B cell (primary cell): ENCODE measurements at regions not wholly inside any gene's neighbourhood (a gene's known extent, or its start where the extent isn't known, plus 50 kb on each side); places are given as distances from the start of the nearest gene placed in this dataset.

Experiments used
- ATAC-seq: fragments of 200-7000 bp; cut with Tn5 transposase; one replicate; pipeline ENCODE4 v1.10.0; 2021; ENCODE audit warnings: low read depth, mild to moderate bottlenecking, moderate number of reproducible peaks, moderate library complexity
- CTCF ChIA-PET: fragments of 350-600 bp; sonication (Branson Sonifier 250); formaldehyde crosslinking; loops from one replicate; lab custom pipeline; 2021; ENCODE audit warnings: antibody characterized with exemption, inconsistent platforms; lab: Charles Lee
- POLR2A ChIA-PET: fragments of 350-600 bp; sonication (Branson Sonifier 250); formaldehyde crosslinking; loops from one replicate; lab custom pipeline; 2021; ENCODE audit warnings: antibody characterized with exemption; lab: Charles Lee
- DNase-seq: peaks from one replicate; pipeline ENCODE4 v3.0.0; 2013
- H2AFZ ChIP-seq: 2 replicates; pipeline ENCODE4 v1.6.1; 2012; ENCODE audit warnings: mild to moderate bottlenecking, low read depth, low read length; ENCODE audit not compliant: insufficient read depth, poor library complexity, severe bottlenecking
- H3K27ac ChIP-seq, 2 donors: 1 replicate in 1 of 2; 2 replicates in 1 of 2; pipeline ENCODE4 v1.5.1; 2012 to 2013; ENCODE audit warnings: low read length in 2 of 2, mild to moderate bottlenecking in 2 of 2, moderate library complexity in 1 of 2
- H3K27me3 ChIP-seq, 4 experiments: fragments of 200-600 bp in 1 of 4; sonication (generic) in 1 of 4; replicated peaks in 1 of 4; 1 replicate in 2 of 4; 2 replicates in 2 of 4; pipeline versions ENCODE4 v1.6.1 to v1.7.0; 2013 to 2016; ENCODE audit warnings: low read length in 3 of 4, mild to moderate bottlenecking in 2 of 4, mixed read lengths in 1 of 4, moderate library complexity in 1 of 4; ENCODE audit not compliant: insufficient read depth in 4 of 4, control insufficient read depth in 3 of 4; ENCODE audit errors: control extremely low read depth in 1 of 4
- H3K36me3 ChIP-seq, 2 experiments: replicated peaks in 1 of 2; 1 replicate in 1 of 2; 2 replicates in 1 of 2; pipeline versions ENCODE4 v1.6.1 to v1.7.1; 2013; ENCODE audit warnings: low read length in 1 of 2; ENCODE audit not compliant: insufficient read depth in 2 of 2, control insufficient read depth in 1 of 2; ENCODE audit errors: control extremely low read depth in 1 of 2, extremely low read depth in 1 of 2
- H3K4me1 ChIP-seq, 2 donors: fragments of 200-600 bp in 1 of 2; sonication (generic) in 1 of 2; 1 replicate in 1 of 2; 2 replicates in 1 of 2; pipeline versions ENCODE4 v1.5.1 to v1.6.1; 2013 to 2017; ENCODE audit warnings: low read length in 2 of 2; ENCODE audit not compliant: control insufficient read depth in 2 of 2, insufficient read depth in 2 of 2
- H3K4me2 ChIP-seq: replicated peaks from 2 replicates; pipeline ENCODE3; 2012; ENCODE audit warnings: mild to moderate bottlenecking, low read depth, low read length; ENCODE audit not compliant: poor library complexity, severe bottlenecking
- H3K4me3 ChIP-seq, 5 experiments: fragments of 200-600 bp in 1 of 5; sonication (generic) in 1 of 5; 1 replicate in 3 of 5; 2 replicates in 2 of 5; pipeline versions ENCODE4 v1.5.1 to v1.7.0; 2011 to 2016; ENCODE audit warnings: low read length in 4 of 5, mild to moderate bottlenecking in 4 of 5, low read depth in 2 of 5, control low read depth in 1 of 5, moderate library complexity in 1 of 5; ENCODE audit not compliant: insufficient read depth in 1 of 5; ENCODE audit errors: control extremely low read depth in 1 of 5, extremely low read depth in 1 of 5
- H3K79me2 ChIP-seq: fragments of 200-600 bp; sonication (generic); one replicate; pipeline ENCODE4 v1.6.0; 2016; ENCODE audit warnings: low read length; ENCODE audit not compliant: control insufficient read depth, insufficient read depth
- H3K9ac ChIP-seq: fragments of 200-600 bp; sonication (generic); 2 replicates; pipeline ENCODE4 v1.6.1; 2017; ENCODE audit warnings: mild to moderate bottlenecking, low read length, moderate library complexity
- H3K9me3 ChIP-seq, 3 donors: one replicate each; pipeline versions ENCODE4 v1.6.1 to v1.7.1; 2013; ENCODE audit warnings: low read length in 2 of 3; ENCODE audit not compliant: control insufficient read depth in 2 of 3, insufficient read depth in 1 of 3; ENCODE audit errors: control extremely low read depth in 1 of 3
- H4K20me1 ChIP-seq: 2 replicates; pipeline ENCODE4 v1.6.0; 2012; ENCODE audit warnings: mild to moderate bottlenecking, low read length; ENCODE audit not compliant: insufficient read depth, control insufficient read depth, poor library complexity, severe bottlenecking
- H3K27ac Mint-ChIP-seq: one replicate; pipeline ENCODE4 v1.8.0; 2021; ENCODE audit warnings: mixed read lengths
- H3K27me3 Mint-ChIP-seq: one replicate; pipeline ENCODE4 v1.8.0; 2021; ENCODE audit warnings: mixed read lengths
- H3K4me1 Mint-ChIP-seq: one replicate; pipeline ENCODE4 v1.8.0; 2021; ENCODE audit warnings: mixed read lengths
- H3K4me3 Mint-ChIP-seq: one replicate; pipeline ENCODE4 v1.8.0; 2021; ENCODE audit warnings: mixed read lengths
- H3K9me3 Mint-ChIP-seq: one replicate; pipeline ENCODE4 v1.8.0; 2022; ENCODE audit warnings: mixed read lengths; ENCODE audit not compliant: insufficient read depth
- EZH2 ChIP-seq: IDR thresholded peaks from 2 replicates; pipeline ENCODE4 v1.6.1; 2012; ENCODE audit warnings: borderline replicate concordance, low read depth, mild to moderate bottlenecking, moderate library complexity, low read length; ENCODE audit not compliant: insufficient read depth, poor library complexity, severe bottlenecking
- WGBS: methylation state at CpG from one replicate; pipeline ENCODE4 v1.1.5; 2013; ENCODE audit warnings: missing lambda C conversion rate; ENCODE audit not compliant: insufficient coverage; 5-methylcytosine and 5-hydroxymethylcytosine counted together
- intact Hi-C: fragments of 100-400 bp; cut with micrococcal nuclease; formaldehyde crosslinking; loops from one replicate; pipeline ENCODE4 v1.10.0; 2022
- TF ChIP-seq, protein P1 (sequence below): fragments of 200-600 bp; IDR thresholded peaks from one replicate; pipeline ENCODE4 v1.8.0; 2022; ENCODE audit warnings: antibody characterized with exemption, mild to moderate bottlenecking

DNA sequence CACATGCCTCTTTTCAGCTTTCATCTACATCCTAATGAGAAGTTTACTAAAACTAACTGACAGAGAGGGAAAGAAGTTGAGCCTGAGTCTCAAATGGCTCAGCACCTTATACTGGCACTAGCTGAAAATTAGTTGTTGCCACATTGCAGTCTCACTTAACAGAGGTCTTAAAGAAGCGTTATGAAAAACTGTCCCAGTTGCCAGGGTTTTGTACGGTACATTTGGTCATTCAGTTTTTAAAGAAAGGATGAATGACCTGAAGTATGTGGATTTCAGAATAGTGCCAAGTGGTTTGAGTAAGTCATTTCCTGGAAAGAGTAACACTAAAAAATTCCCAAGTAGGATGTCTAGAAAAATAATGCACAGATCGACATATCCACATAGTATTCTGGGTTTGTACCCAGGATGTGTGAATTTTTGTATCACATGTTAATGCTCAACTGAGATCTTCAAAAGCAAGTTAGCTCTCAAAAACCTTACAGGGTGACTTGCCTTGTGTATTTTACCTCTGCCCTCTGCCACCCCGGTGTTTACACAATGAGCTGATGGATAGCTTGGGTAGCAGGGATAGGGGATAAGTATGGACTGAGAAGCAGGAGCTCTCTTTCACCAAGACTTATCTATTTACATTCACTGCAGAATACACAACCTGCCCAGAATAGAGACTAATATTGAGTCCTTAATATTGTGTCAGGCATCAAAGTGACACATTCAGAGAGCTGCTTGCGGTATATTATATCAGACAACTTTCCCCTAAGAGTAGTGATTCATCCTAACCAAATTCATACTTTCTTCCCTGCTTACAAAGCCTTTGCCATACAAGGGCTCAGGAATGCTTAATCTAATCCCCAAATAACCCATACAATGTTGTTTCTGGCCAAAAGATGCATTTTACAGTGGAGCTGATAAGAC is 1075.7 kb upstream of the PABPC4L start:
- Mint-ChIP-seq H3K9me3 (peaks cover 4% of the 10 kb centered on the region), H3K4me3 (no peak overlapping the region), H3K4me1 (no peaks in the 10 kb centered on the region), H3K27ac (no peak overlapping the region), H3K27me3 (no peaks in the 10 kb centered on the region)
- intact Hi-C loops = no loop called here
- 100% methylated on average over 2 of the region's 5 CpGs for WGBS
- H3K27me3 ChIP-seq = no peaks in the 10 kb centered on the region
- H3K4me1 ChIP-seq = no peaks in the 10 kb centered on the region
- no peaks in the 10 kb centered on the region for H3K9me3 ChIP-seq
- DNase-seq (no peak), ATAC-seq (no peak)
- no peaks in the 10 kb centered on the region for H4K20me1 ChIP-seq
- TF ChIP-seq EZH2 = no peak
- TF ChIP-seq, protein P1, sequence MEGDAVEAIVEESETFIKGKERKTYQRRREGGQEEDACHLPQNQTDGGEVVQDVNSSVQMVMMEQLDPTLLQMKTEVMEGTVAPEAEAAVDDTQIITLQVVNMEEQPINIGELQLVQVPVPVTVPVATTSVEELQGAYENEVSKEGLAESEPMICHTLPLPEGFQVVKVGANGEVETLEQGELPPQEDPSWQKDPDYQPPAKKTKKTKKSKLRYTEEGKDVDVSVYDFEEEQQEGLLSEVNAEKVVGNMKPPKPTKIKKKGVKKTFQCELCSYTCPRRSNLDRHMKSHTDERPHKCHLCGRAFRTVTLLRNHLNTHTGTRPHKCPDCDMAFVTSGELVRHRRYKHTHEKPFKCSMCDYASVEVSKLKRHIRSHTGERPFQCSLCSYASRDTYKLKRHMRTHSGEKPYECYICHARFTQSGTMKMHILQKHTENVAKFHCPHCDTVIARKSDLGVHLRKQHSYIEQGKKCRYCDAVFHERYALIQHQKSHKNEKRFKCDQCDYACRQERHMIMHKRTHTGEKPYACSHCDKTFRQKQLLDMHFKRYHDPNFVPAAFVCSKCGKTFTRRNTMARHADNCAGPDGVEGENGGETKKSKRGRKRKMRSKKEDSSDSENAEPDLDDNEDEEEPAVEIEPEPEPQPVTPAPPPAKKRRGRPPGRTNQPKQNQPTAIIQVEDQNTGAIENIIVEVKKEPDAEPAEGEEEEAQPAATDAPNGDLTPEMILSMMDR = no peak
- ChIA-PET POLR2A (no interaction called here), CTCF (no interaction called here)
- no peaks in the 10 kb centered on the region for H3K79me2 ChIP-seq
- no peak overlapping the region for H3K27ac ChIP-seq
- no peak overlapping the region for H3K9ac ChIP-seq
- H2AFZ ChIP-seq = no peak overlapping the region
- no peak overlapping the region for H3K4me2 ChIP-seq
- H3K4me3 ChIP-seq = no peak overlapping the region
- no peaks in the 10 kb centered on the region for H3K36me3 ChIP-seq

DNA sequence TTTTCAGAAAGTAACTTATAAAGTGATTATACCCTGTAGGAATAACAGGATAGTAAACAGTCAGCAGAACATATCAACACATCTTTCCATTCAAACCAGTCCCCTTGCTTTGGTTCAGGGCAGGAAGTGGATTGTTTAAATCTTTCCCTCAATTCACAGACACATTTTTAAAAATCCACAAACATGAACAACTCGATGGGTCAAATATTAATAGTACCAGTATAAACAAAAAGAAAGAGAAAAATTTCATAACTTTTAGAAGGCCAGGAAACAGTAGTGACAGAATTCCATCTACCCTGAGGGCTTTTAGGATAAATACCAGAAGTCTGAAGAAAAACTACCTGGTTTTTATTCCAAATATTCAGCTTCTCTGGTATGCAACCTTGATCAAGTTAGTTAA is 1072.8 kb upstream of the PABPC4L start:
- intact Hi-C loops = no loop called here
- ChIA-PET CTCF (no interaction called here), POLR2A (no interaction called here)
- no CpG with 5 or more reads among the region's 1 CpG for WGBS
- H3K27me3 ChIP-seq = no peaks in the 10 kb centered on the region
- no peak overlapping the region for H3K27ac Mint-ChIP-seq
- no peaks in the 10 kb centered on the region for H3K4me1 Mint-ChIP-seq
- H3K36me3 ChIP-seq = no peaks in the 10 kb centered on the region
- peaks cover 4% of the 10 kb centered on the region for H3K9me3 Mint-ChIP-seq
- TF ChIP-seq, protein P1 = no peak
- no peak for TF ChIP-seq EZH2
- no peaks in the 10 kb centered on the region for H3K27me3 Mint-ChIP-seq
- no peak for ATAC-seq
- no peak overlapping the region for H3K4me3 Mint-ChIP-seq
- no peak overlapping the region for H3K4me3 ChIP-seq
- no peak overlapping the region for H2AFZ ChIP-seq
- H3K4me2 ChIP-seq = no peak overlapping the region
- no peaks in the 10 kb centered on the region for H3K9me3 ChIP-seq
- H3K9ac ChIP-seq = no peak overlapping the region
- H4K20me1 ChIP-seq = no peaks in the 10 kb centered on the region
- DNase-seq = no peak
- no peak overlapping the region for H3K27ac ChIP-seq
- no peaks in the 10 kb centered on the region for H3K4me1 ChIP-seq
- H3K79me2 ChIP-seq = no peaks in the 10 kb centered on the region
